GM23338 (cell line): ENCODE measurements at regions not wholly inside any gene's neighbourhood (a gene's known extent, or its start where the extent isn't known, plus 50 kb on each side); places are given as distances from the start of the nearest gene placed in this dataset.

Experiments
- ATAC-seq: fragments of 200-7000 bp; cut with Tn5 transposase; 3 replicates; pipeline ENCODE4 v1.9.1; 2020
- DNase-seq: peaks from one replicate; pipeline ENCODE4 v3.0.0-alpha.2; 2015; ENCODE audit warnings: low spot score
- H2AFZ ChIP-seq: fragments of 200-600 bp; sonication (generic); 2 replicates; pipeline ENCODE4 v1.8.0; 2016; ENCODE audit warnings: antibody characterized with exemption, mild to moderate bottlenecking, moderate library complexity
- H3F3A ChIP-seq: fragments of 200-600 bp; sonication (generic); replicated peaks from 2 replicates; pipeline ENCODE4 v1.8.0; 2017; ENCODE audit warnings: antibody characterized with exemption, mixed run types, low read depth
- H3K27ac ChIP-seq: fragments of 200-600 bp; sonication (generic); 2 replicates; pipeline ENCODE4 v1.6.1; 2016; ENCODE audit warnings: low read depth
- H3K27me3 ChIP-seq: fragments of 200-600 bp; sonication (generic); 2 replicates; pipeline ENCODE4 v1.8.0; 2016; ENCODE audit warnings: mild to moderate bottlenecking, mixed run types, moderate library complexity; ENCODE audit not compliant: insufficient read depth
- H3K36me3 ChIP-seq: fragments of 200-600 bp; sonication (generic); 2 replicates; pipeline ENCODE4 v1.8.0; 2016; ENCODE audit warnings: mild to moderate bottlenecking; ENCODE audit not compliant: insufficient read depth
- H3K4me1 ChIP-seq: fragments of 200-600 bp; sonication (generic); 2 replicates; pipeline ENCODE4 v1.8.0; 2016; ENCODE audit warnings: mild to moderate bottlenecking, moderate library complexity; ENCODE audit not compliant: insufficient read depth
- H3K4me2 ChIP-seq: fragments of 200-600 bp; sonication (generic); 2 replicates; pipeline ENCODE4 v1.7.1; 2017; ENCODE audit warnings: mixed run types
- H3K4me3 ChIP-seq: fragments of 200-600 bp; sonication (generic); 2 replicates; pipeline ENCODE4 v1.6.1; 2016; ENCODE audit warnings: mixed run types
- H3K79me2 ChIP-seq: fragments of 200-600 bp; sonication (generic); replicated peaks from 2 replicates; pipeline ENCODE4 v1.8.0; 2017; ENCODE audit warnings: mild to moderate bottlenecking; ENCODE audit not compliant: insufficient read depth
- H3K9me2 ChIP-seq: fragments of 200-600 bp; sonication (generic); 2 replicates; pipeline ENCODE4 v1.8.0; 2017; ENCODE audit not compliant: insufficient read depth
- H4K20me1 ChIP-seq: fragments of 200-600 bp; sonication (generic); replicated peaks from 2 replicates; pipeline ENCODE4 v1.8.0; 2017; ENCODE audit warnings: mild to moderate bottlenecking; ENCODE audit not compliant: insufficient read depth
- H3K27ac Mint-ChIP-seq: 2 replicates; pipeline ENCODE4 v1.8.0; 2020; ENCODE audit warnings: inconsistent platforms, mild to moderate bottlenecking, moderate library complexity, mixed read lengths
- H3K27me3 Mint-ChIP-seq: 3 replicates; pipeline ENCODE4 v1.8.0; 2022; ENCODE audit warnings: low read depth, mild to moderate bottlenecking, moderate library complexity, mixed read lengths, inconsistent platforms; ENCODE audit not compliant: insufficient read depth, poor library complexity
- H3K36me3 Mint-ChIP-seq: 3 replicates; pipeline ENCODE4 v1.8.0; 2021; ENCODE audit warnings: low read depth, mild to moderate bottlenecking, inconsistent platforms, moderate library complexity, mixed read lengths
- H3K4me1 Mint-ChIP-seq: 3 replicates; pipeline ENCODE4 v1.8.0; 2020; ENCODE audit warnings: mild to moderate bottlenecking, inconsistent platforms, mixed read lengths
- H3K4me3 Mint-ChIP-seq: 3 replicates; pipeline ENCODE4 v1.8.0; 2021; ENCODE audit warnings: moderate library complexity, mild to moderate bottlenecking, inconsistent platforms, mixed read lengths
- H3K9me3 Mint-ChIP-seq: 3 replicates; pipeline ENCODE4 v1.8.0; 2020; ENCODE audit warnings: moderate library complexity, mild to moderate bottlenecking, inconsistent platforms, mixed read lengths
- CREB1 ChIP-seq: fragments of 250-450 bp; sonication (Bioruptor Pico); IDR thresholded peaks from 2 replicates; pipeline ENCODE4 v1.5.0; 2020; ENCODE audit warnings: low read depth, mild to moderate bottlenecking, moderate library complexity
- CTCF ChIP-seq, 2 experiments: fragments of 200-600 bp in 1 of 2; sonication (generic) in 1 of 2; conservative IDR thresholded peaks; 2 replicates each; pipeline versions ENCODE4 v1.5.1 to v1.6.1; 2016 to 2017; ENCODE audit warnings: antibody characterized with exemption in 2 of 2, low read depth in 2 of 2, mild to moderate bottlenecking in 2 of 2, moderate library complexity in 1 of 2
- ETS1 ChIP-seq: IDR thresholded peaks from 2 replicates; pipeline ENCODE4 v1.6.1; 2016; ENCODE audit warnings: antibody characterized with exemption
- EZH2 ChIP-seq: fragments of 200-600 bp; sonication (generic); IDR thresholded peaks from one replicate; pipeline ENCODE4 v1.8.0; 2017; ENCODE audit warnings: antibody characterized with exemption, mild to moderate bottlenecking, low read depth; ENCODE audit not compliant: unreplicated experiment
- EZH2phosphoT487 ChIP-seq: fragments of 200-600 bp; sonication (generic); IDR thresholded peaks from one replicate; pipeline ENCODE4 v1.8.1; 2018; ENCODE audit warnings: antibody characterized with exemption; ENCODE audit not compliant: unreplicated experiment
- JUNB ChIP-seq: IDR thresholded peaks from one replicate; pipeline ENCODE4 v1.6.1; 2016; ENCODE audit warnings: antibody characterized with exemption; ENCODE audit not compliant: unreplicated experiment
- NANOG ChIP-seq: IDR thresholded peaks from 2 replicates; pipeline ENCODE4 v1.6.1; 2016; ENCODE audit warnings: antibody characterized with exemption, borderline replicate concordance
- POLR2AphosphoS5 ChIP-seq: IDR thresholded peaks from 2 replicates; pipeline ENCODE4 v1.6.1; 2016; ENCODE audit warnings: antibody characterized with exemption, low read depth
- STAT1 ChIP-seq: IDR thresholded peaks from one replicate; pipeline ENCODE4 v1.6.1; 2016; ENCODE audit warnings: antibody characterized with exemption; ENCODE audit not compliant: unreplicated experiment
- ZNF331 ChIP-seq: fragments of 250-450 bp; sonication (Bioruptor Pico); IDR thresholded peaks from 2 replicates; pipeline ENCODE4 v1.5.0; 2020; ENCODE audit warnings: low read depth, mild to moderate bottlenecking, moderate library complexity
- TF ChIP-seq, protein P1 (sequence below): fragments of 250-450 bp; sonication (Bioruptor Pico); IDR thresholded peaks from 2 replicates; pipeline ENCODE4 v1.5.0; 2020; ENCODE audit warnings: mild to moderate bottlenecking, moderate library complexity

DNA sequence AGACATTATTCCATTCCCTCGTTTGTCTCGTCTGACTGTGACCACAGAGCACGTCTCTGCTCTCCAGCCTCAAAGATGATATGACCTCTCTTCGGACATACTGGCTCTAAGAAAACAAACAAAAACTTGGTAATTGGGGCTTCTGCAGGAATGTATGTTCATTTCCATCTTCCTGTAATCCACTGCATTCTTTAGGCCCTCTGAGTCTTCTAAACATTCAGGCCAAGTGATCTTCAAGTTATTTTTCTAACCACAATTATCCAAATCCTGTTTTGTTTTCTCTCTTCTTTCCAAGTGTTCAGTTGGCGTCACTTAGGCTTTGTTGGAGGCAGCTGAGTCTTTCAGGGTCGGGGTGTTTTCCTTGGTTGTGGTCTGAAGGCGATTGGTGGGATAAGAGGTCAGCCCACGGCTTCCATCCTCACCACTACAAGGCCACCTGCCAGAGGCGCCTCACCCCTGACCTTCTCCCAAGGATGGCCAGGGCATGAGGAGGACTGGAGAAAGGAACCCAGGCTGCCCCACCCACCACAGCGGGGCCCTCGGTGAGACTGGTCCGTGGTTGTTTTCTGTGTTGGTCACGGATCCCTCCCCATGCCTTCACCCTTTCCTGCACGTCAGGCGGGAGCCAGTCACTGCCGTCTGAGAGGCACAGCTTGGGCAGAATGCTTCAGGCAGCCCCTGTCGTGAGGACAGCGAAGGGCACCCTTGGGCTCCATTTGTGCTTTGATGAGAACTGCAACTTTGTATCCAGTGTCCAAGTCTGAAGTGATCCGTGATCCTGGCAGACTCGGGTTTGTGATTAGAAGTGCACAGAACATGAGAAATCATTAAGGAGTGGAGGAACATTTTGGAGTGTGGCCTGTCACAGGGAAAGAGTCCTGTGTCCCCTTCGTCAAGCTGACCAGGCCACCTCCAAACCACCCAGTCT is 88.6 kb upstream of the FHL2 start:
- Mint-ChIP-seq H3K36me3 (no peaks in the 10 kb centered on the region), H3K9me3 (no peaks in the 10 kb centered on the region), H3K4me3 (no peak overlapping the region), H3K27ac (no peak overlapping the region), H3K27me3 (peaks cover 7% of the 10 kb centered on the region), H3K4me1 (no peaks in the 10 kb centered on the region)
- no peak overlapping the region for H3K4me3 ChIP-seq
- ATAC-seq (no peak), DNase-seq (no peak)
- H3K79me2 ChIP-seq, result no peaks in the 10 kb centered on the region
- H3K9me2 ChIP-seq, result no peaks in the 10 kb centered on the region
- no peaks in the 10 kb centered on the region for H4K20me1 ChIP-seq
- no peaks in the 10 kb centered on the region for H3K27me3 ChIP-seq
- H3K36me3 ChIP-seq, result no peaks in the 10 kb centered on the region
- H3F3A ChIP-seq, result no peaks in the 10 kb centered on the region
- TF ChIP-seq JUNB, result no peak
- no peak for TF ChIP-seq ZNF331 (CRISPR knock-in tag)
- no peak for TF ChIP-seq POLR2AphosphoS5
- H2AFZ ChIP-seq, result no peak overlapping the region
- H3K27ac ChIP-seq, result no peak overlapping the region
- H3K4me1 ChIP-seq, result no peaks in the 10 kb centered on the region
- no peak overlapping the region for H3K4me2 ChIP-seq

GRCh38 chr2:105486762-105487141 is 87.9 kb upstream of the FHL2 start:
- H3K4me3 Mint-ChIP-seq, result no peak overlapping the region
- Histone ChIP-seq H3K36me3 (no peaks in the 10 kb centered on the region), H3F3A (no peaks in the 10 kb centered on the region), H3K27me3 (no peaks in the 10 kb centered on the region), H3K4me2 (no peak overlapping the region), H3K79me2 (no peaks in the 10 kb centered on the region), H3K27ac (no peak overlapping the region), H2AFZ (no peak overlapping the region), H3K9me2 (no peaks in the 10 kb centered on the region), H3K4me3 (no peak overlapping the region), H3K4me1 (no peaks in the 10 kb centered on the region), H4K20me1 (no peaks in the 10 kb centered on the region)
- peaks cover 7% of the 10 kb centered on the region for H3K27me3 Mint-ChIP-seq
- ATAC-seq (no peak), DNase-seq (no peak)
- H3K36me3 Mint-ChIP-seq, result no peaks in the 10 kb centered on the region
- H3K4me1 Mint-ChIP-seq, result no peaks in the 10 kb centered on the region
- H3K27ac Mint-ChIP-seq, result no peak overlapping the region
- H3K9me3 Mint-ChIP-seq, result no peaks in the 10 kb centered on the region
- TF ChIP-seq EZH2 (no peak), ETS1 (no peak), EZH2phosphoT487 (no peak), CTCF (conservative IDR thresholded peaks at IDR 0.05; ENCODE audit: low read depth in 2 of 2) (no peak), POLR2AphosphoS5 (no peak), JUNB (no peak), STAT1 (no peak), ZNF331 (CRISPR knock-in tag) (no peak), CREB1 (CRISPR knock-in tag) (no peak), NANOG (no peak)
- TF ChIP-seq, protein P1, sequence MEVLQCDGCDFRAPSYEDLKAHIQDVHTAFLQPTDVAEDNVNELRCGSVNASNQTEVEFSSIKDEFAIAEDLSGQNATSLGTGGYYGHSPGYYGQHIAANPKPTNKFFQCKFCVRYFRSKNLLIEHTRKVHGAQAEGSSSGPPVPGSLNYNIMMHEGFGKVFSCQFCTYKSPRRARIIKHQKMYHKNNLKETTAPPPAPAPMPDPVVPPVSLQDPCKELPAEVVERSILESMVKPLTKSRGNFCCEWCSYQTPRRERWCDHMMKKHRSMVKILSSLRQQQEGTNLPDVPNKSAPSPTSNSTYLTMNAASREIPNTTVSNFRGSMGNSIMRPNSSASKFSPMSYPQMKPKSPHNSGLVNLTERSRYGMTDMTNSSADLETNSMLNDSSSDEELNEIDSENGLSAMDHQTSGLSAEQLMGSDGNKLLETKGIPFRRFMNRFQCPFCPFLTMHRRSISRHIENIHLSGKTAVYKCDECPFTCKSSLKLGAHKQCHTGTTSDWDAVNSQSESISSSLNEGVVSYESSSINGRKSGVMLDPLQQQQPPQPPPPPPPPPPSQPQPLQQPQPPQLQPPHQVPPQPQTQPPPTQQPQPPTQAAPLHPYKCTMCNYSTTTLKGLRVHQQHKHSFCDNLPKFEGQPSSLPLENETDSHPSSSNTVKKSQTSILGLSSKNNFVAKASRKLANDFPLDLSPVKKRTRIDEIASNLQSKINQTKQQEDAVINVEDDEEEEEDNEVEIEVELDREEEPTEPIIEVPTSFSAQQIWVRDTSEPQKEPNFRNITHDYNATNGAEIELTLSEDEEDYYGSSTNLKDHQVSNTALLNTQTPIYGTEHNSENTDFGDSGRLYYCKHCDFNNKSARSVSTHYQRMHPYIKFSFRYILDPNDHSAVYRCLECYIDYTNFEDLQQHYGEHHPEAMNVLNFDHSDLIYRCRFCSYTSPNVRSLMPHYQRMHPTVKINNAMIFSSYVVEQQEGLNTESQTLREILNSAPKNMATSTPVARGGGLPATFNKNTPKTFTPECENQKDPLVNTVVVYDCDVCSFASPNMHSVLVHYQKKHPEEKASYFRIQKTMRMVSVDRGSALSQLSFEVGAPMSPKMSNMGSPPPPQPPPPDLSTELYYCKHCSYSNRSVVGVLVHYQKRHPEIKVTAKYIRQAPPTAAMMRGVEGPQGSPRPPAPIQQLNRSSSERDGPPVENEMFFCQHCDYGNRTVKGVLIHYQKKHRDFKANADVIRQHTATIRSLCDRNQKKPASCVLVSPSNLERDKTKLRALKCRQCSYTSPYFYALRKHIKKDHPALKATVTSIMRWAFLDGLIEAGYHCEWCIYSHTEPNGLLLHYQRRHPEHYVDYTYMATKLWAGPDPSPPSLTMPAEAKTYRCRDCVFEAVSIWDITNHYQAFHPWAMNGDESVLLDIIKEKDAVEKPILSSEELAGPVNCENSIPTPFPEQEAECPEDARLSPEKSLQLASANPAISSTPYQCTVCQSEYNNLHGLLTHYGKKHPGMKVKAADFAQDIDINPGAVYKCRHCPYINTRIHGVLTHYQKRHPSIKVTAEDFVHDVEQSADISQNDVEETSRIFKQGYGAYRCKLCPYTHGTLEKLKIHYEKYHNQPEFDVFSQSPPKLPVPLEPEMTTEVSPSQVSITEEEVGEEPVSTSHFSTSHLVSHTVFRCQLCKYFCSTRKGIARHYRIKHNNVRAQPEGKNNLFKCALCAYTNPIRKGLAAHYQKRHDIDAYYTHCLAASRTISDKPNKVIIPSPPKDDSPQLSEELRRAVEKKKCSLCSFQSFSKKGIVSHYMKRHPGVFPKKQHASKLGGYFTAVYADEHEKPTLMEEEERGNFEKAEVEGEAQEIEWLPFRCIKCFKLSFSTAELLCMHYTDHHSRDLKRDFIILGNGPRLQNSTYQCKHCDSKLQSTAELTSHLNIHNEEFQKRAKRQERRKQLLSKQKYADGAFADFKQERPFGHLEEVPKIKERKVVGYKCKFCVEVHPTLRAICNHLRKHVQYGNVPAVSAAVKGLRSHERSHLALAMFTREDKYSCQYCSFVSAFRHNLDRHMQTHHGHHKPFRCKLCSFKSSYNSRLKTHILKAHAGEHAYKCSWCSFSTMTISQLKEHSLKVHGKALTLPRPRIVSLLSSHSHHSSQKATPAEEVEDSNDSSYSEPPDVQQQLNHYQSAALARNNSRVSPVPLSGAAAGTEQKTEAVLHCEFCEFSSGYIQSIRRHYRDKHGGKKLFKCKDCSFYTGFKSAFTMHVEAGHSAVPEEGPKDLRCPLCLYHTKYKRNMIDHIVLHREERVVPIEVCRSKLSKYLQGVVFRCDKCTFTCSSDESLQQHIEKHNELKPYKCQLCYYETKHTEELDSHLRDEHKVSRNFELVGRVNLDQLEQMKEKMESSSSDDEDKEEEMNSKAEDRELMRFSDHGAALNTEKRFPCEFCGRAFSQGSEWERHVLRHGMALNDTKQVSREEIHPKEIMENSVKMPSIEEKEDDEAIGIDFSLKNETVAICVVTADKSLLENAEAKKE (CRISPR knock-in tag), result no peak
